ENCODE measurements at regions not wholly inside any gene's neighbourhood (a gene's known extent, or its start where the extent isn't known, plus 50 kb on each side); places are given as distances from the start of the nearest gene placed in this dataset.
"Not testable (repeated sequence)": the region's sequence is repeated elsewhere in the genome, so short reads cannot be mapped to it uniquely, and the experiment has no call there.

DNA sequence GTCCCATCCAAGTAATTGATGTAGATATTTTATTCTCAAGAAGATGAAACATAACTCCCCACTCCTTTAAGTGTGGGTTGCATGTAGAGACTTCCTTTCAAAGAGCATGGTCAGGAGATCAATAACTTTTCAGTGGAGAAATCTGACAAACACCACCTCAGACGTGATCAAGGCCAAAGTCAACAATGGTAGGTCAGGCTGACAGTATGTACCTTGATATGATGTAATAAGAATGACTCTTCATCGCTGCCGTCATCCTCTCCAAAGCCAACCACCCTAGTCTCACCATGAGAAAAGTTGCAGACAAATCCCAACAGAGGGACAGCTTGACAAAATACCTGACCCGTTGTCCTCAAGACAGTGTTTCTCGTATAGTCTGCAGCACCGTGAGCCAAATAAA lies 67.3 kb upstream of the DHRSX start:
- H3K36me3 ChIP-seq, result no peaks in the 10 kb centered on the region
- no peaks in the 10 kb centered on the region for H3K27me3 ChIP-seq
- no peak overlapping the region for H3K27ac ChIP-seq
- no peak for TF ChIP-seq POLR2A (IDR thresholded peaks at IDR 0.05)
- no peaks in the 10 kb centered on the region for H3K9me3 ChIP-seq
- no peaks in the 10 kb centered on the region for H3K4me1 ChIP-seq
- H3K4me3 ChIP-seq, result no peak overlapping the region
- DNase-seq, result no peak
- intact Hi-C loops (cut with DNase I; ENCODE audit: low total_unique reads), result no loop called here

DNA sequence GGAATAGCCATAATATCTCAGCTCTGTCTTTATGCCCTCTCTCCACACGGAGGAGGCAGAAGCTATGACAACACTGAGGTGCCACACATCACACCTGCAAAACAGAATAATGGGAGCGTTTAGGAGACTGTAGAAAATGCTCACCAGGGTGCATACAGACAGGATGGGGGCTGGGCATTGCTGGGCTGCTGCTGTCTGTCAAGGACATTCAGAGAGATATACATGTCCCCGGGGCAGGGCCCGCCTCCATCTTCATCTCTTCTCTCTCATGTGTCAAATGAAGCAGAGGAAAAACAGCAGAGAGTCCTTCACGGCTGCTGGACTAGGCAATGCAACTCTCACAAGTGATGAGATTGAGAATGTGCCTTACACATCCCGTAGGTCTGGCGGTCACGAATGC lies 65.3 kb upstream of the DHRSX start:
- Histone ChIP-seq H3K36me3 (no peaks in the 10 kb centered on the region), H3K4me1 (no peaks in the 10 kb centered on the region), H3K27me3 (no peaks in the 10 kb centered on the region), H3K27ac (no peak overlapping the region), H3K4me3 (no peak overlapping the region), H3K9me3 (no peaks in the 10 kb centered on the region)
- no peak for TF ChIP-seq POLR2A (IDR thresholded peaks at IDR 0.05)
- TF ChIP-seq, protein P1, sequence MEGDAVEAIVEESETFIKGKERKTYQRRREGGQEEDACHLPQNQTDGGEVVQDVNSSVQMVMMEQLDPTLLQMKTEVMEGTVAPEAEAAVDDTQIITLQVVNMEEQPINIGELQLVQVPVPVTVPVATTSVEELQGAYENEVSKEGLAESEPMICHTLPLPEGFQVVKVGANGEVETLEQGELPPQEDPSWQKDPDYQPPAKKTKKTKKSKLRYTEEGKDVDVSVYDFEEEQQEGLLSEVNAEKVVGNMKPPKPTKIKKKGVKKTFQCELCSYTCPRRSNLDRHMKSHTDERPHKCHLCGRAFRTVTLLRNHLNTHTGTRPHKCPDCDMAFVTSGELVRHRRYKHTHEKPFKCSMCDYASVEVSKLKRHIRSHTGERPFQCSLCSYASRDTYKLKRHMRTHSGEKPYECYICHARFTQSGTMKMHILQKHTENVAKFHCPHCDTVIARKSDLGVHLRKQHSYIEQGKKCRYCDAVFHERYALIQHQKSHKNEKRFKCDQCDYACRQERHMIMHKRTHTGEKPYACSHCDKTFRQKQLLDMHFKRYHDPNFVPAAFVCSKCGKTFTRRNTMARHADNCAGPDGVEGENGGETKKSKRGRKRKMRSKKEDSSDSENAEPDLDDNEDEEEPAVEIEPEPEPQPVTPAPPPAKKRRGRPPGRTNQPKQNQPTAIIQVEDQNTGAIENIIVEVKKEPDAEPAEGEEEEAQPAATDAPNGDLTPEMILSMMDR (IDR thresholded peaks at IDR 0.05), result no peak
- no peak for DNase-seq
- intact Hi-C loops (cut with DNase I; ENCODE audit: low total_unique reads), result no loop called here

DNA sequence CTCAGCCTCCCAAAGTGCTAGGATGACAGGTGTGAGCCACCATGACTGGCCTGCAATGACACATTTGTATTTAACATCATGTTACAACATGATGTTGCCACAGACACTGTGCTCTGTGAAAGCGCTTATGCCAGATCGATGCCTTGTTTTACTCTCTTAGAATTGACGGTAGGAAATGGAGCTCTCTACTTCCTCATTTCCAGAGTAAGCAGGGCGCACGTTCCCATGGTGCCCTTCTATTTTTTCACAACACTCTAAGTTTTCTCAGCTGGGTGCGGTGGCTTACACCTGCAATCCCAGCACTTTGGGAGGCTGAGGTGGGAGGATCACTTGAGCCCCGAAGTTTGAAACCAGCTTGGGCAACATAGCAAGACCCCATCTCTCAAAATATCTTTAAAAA lies 60.7 kb upstream of the DHRSX start:
- intact Hi-C loops (cut with DNase I; ENCODE audit: low total_unique reads), result no loop called here
- no peaks in the 10 kb centered on the region for H3K36me3 ChIP-seq

DNA sequence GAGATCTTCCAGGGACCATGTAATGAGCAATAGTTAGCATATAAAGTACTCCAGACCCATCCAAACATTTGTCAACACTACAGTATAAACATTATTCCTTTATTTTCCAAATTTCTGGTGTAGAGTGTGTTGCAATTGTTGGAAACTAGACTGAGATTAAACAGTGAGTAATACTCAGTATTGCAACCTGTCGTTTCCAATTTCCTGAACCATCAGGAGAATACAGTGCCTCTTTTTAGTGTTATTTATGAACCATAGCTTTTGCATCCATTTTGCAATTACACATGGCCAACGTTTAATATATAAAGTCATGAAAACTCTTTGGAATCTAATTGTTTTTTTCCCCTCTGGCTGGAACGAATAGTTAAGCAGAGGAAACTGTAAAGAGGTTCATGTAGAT lies 58.3 kb upstream of the DHRSX start:
- H3K36me3 ChIP-seq, result no peaks in the 10 kb centered on the region
- intact Hi-C loops (cut with DNase I; ENCODE audit: low total_unique reads), result no loop called here
- H3K27ac ChIP-seq, result no peak overlapping the region
- no peaks in the 10 kb centered on the region for H3K27me3 ChIP-seq
- no peaks in the 10 kb centered on the region for H3K4me1 ChIP-seq
- no peak overlapping the region for H3K4me3 ChIP-seq
- TF ChIP-seq, protein P1 (IDR thresholded peaks at IDR 0.05), result no peak
- TF ChIP-seq POLR2A (IDR thresholded peaks at IDR 0.05), result no peak
- no peaks in the 10 kb centered on the region for H3K9me3 ChIP-seq
- no peak for DNase-seq

More for the DNA sequence above, 60.7 kb upstream of the DHRSX start:
- no peak overlapping the region for H3K4me3 ChIP-seq
- H3K9me3 ChIP-seq, result no peaks in the 10 kb centered on the region
- H3K27ac ChIP-seq, result no peak overlapping the region
- no peak for DNase-seq
- no peaks in the 10 kb centered on the region for H3K4me1 ChIP-seq
- no peak for TF ChIP-seq POLR2A (IDR thresholded peaks at IDR 0.05)
- TF ChIP-seq, protein P1 (IDR thresholded peaks at IDR 0.05), result no peak
- no peaks in the 10 kb centered on the region for H3K27me3 ChIP-seq

DNA sequence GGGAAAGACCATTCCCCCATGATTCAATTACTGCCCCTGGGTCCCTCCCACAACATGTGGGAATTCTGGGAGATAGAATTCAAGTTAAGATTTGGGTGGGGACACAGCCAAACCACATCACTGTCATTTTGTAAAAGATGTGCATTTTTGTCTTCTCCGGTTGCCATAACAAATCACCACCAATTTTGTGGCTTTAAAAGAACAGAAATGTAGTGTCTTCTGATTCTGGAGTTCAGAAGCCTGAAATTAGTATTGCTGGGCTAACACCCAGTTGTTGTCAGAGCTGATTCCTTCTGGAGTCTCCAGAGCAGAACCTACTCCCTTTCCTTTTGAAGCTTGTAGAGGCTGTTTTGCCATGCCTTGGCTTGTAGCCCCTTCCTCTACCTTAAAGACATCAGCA lies 54.1 kb upstream of the DHRSX start:
- no peak for TF ChIP-seq POLR2A (IDR thresholded peaks at IDR 0.05)
- TF ChIP-seq, protein P1 (IDR thresholded peaks at IDR 0.05), result no peak
- DNase-seq, result no peak
- intact Hi-C loops (cut with DNase I; ENCODE audit: low total_unique reads), result no loop called here
- Histone ChIP-seq H3K27ac (no peak overlapping the region), H3K27me3 (no peaks in the 10 kb centered on the region), H3K9me3 (no peaks in the 10 kb centered on the region), H3K36me3 (no peaks in the 10 kb centered on the region), H3K4me3 (no peak overlapping the region), H3K4me1 (no peaks in the 10 kb centered on the region)

DNA sequence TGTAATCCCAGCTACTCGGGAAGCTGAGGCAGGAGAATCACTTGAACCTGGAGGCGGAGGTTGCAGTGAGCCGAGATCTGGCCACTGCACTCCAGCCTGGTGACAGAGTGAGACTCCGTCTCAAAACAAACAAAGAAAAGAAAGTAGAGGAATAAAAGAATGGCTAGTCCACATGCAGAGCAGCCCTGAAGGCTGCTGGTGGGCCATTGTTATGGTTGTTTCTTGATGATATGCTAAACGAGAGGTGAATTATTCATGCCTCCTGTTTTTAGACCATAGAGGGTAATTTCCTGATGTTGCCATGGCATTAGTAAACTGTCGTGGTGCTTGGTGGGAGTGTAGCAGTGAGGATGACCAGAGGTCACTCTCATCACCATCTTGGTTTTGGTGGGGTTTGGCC lies 53.3 kb upstream of the DHRSX start:
- intact Hi-C loops (cut with DNase I; ENCODE audit: low total_unique reads); H3K9me3 ChIP-seq; H3K4me1 ChIP-seq; H3K27ac ChIP-seq; H3K4me3 ChIP-seq; DNase-seq; H3K27me3 ChIP-seq; H3K36me3 ChIP-seq: not testable (repeated sequence)
